ENCODE measurements at regions not wholly inside any gene's neighbourhood (a gene's known extent, or its start where the extent isn't known, plus 50 kb on each side); places are given as distances from the start of the nearest gene placed in this dataset.

DNA sequence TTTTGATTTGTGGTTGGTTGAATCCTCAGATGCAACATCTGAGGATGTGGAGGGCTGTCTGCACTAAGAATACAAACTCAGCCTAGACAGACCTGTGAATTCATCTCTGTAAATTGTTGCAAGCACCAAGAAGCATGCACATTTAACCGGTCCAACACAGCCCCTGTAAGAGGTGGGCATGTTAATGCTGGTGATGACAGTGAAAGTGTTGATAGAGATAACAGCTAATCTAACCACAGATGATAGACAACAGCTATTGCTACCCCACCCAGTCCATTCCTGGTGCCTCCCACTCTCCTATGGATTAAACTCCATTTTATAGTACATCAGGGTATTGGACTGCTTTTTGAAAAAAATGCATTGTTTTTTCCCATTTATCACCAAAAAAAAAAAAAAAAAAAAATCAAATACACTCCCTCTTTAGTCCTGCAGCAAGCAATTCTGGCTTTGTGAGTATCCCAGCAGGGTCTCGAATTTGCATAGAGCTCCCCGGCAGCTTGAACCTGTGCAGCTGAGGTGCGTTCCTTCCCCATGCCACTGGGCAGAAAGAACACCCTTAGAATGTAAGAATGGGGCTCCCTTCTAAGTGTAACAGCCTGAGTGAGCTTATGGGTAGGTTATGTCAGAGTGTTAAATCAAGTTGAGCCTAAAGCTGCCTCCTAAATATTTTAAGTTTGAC, 270.9 kb upstream of the JARID2 start:
- TF ChIP-seq CTCF (IDR thresholded peaks at IDR 0.05 in 4 of 5, conservative IDR thresholded peaks at IDR 0.05 in 1 of 5) (no peak), POLR2A (IDR thresholded peaks at IDR 0.05) (no peak)
- in situ Hi-C loops (cut with MboI; ENCODE audit: low sequenced_read_pairs in 4 of 4) (no loop called here), intact Hi-C loops (cut with DNase I; ENCODE audit: low total_unique reads) (no loop called here)
- no peak for DNase-seq
- H3K4me1 ChIP-seq, result no peaks in the 10 kb centered on the region
- no peak overlapping the region for H3K4me3 ChIP-seq
- H3K27ac ChIP-seq, result no peak overlapping the region
- no peaks in the 10 kb centered on the region for H3K36me3 ChIP-seq
- no peak for ATAC-seq
- no peaks in the 10 kb centered on the region for H3K27me3 ChIP-seq
- H3K9me3 ChIP-seq, result no peaks in the 10 kb centered on the region

GRCh38 chr6:14975471-14975817, 270.4 kb upstream of the JARID2 start:
- DNase-seq (no peak), ATAC-seq (no peak)
- Histone ChIP-seq H3K36me3 (no peaks in the 10 kb centered on the region), H3K27me3 (no peaks in the 10 kb centered on the region), H3K9me3 (no peaks in the 10 kb centered on the region), H3K27ac (no peak overlapping the region), H3K4me1 (no peaks in the 10 kb centered on the region), H3K4me3 (no peak overlapping the region)
- in situ Hi-C loops (cut with MboI; ENCODE audit: low sequenced_read_pairs in 4 of 4) (no loop called here), intact Hi-C loops (cut with DNase I; ENCODE audit: low total_unique reads) (no loop called here)
- no peak for TF ChIP-seq POLR2A (IDR thresholded peaks at IDR 0.05)
- no peak for TF ChIP-seq CTCF (IDR thresholded peaks at IDR 0.05 in 4 of 5, conservative IDR thresholded peaks at IDR 0.05 in 1 of 5)

DNA sequence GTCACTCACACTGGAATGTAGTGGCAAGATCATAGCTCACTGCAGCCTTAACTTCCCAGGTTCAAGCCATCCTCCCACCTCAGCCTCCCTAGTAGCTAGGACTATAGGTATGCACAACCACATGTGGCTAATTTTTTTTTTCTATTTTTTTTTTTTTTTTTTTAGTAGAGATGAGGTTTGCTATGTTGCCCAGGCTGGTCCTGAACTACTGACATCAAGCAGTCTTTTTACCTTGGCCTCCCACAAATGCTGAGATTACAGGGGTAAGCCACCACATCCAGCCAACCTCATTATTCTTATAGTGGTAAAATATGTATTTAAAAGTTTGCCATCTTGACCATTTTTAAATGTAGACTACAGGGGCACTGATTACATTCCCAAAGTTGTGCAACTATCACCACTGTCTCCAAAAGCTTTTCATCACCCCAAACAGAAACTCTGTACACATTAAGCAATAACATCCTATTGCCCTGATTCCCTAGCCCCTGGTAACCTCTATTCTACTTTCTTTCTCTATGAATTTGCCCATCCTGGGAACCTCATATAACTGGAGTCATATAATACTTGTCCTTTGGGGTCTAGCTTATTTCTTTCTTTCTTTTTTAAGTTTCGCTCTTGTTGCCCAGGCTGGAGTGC, 268.0 kb upstream of the JARID2 start:
- ATAC-seq (no peak), DNase-seq (no peak)
- no peaks in the 10 kb centered on the region for H3K9me3 ChIP-seq
- no peaks in the 10 kb centered on the region for H3K36me3 ChIP-seq
- intact Hi-C loops (cut with DNase I; ENCODE audit: low total_unique reads) (no loop called here), in situ Hi-C loops (cut with MboI; ENCODE audit: low sequenced_read_pairs in 4 of 4) (no loop called here)
- no peaks in the 10 kb centered on the region for H3K4me1 ChIP-seq
- H3K27me3 ChIP-seq, result no peaks in the 10 kb centered on the region
- TF ChIP-seq POLR2A (IDR thresholded peaks at IDR 0.05) (no peak), CTCF (IDR thresholded peaks at IDR 0.05 in 4 of 5, conservative IDR thresholded peaks at IDR 0.05 in 1 of 5) (no peak)
- no peak overlapping the region for H3K4me3 ChIP-seq
- H3K27ac ChIP-seq, result no peak overlapping the region

- no peak overlapping the region for H3K27ac ChIP-seq
- ATAC-seq (no peak), DNase-seq (no peak)
- H3K4me3 ChIP-seq, result no peak overlapping the region
- no peaks in the 10 kb centered on the region for H3K27me3 ChIP-seq
- H3K36me3 ChIP-seq, result no peaks in the 10 kb centered on the region
- no peak for TF ChIP-seq POLR2A (IDR thresholded peaks at IDR 0.05)
- no peak for TF ChIP-seq CTCF (IDR thresholded peaks at IDR 0.05 in 4 of 5, conservative IDR thresholded peaks at IDR 0.05 in 1 of 5)
- peaks cover 7 to 16% of the 10 kb centered on the region in 2 donors for H3K4me1 ChIP-seq
- no peaks in the 10 kb centered on the region for H3K9me3 ChIP-seq
- intact Hi-C loops (cut with DNase I; ENCODE audit: low total_unique reads) (no loop called here), in situ Hi-C loops (cut with MboI; ENCODE audit: low sequenced_read_pairs in 4 of 4) (no loop called here)
Measured at GRCh38 chr6:14981960-14982359, 263.9 kb upstream of the JARID2 start.
